GM21825 (cell line): ENCODE measurements at regions not wholly inside any gene's neighbourhood (a gene's known extent, or its start where the extent isn't known, plus 50 kb on each side); places are given as distances from the start of the nearest gene placed in this dataset.

Experiments
- ATAC-seq: cut with Tn5 transposase; IDR thresholded peaks from one replicate; pipeline ENCODE4 v1.9.1; 2021; ENCODE audit warnings: mild to moderate bottlenecking, moderate library complexity; ENCODE audit not compliant: unreplicated experiment

GRCh38 chr11:119521551-119521950, 98.6 kb upstream of the THY1 start:
- ATAC-seq = no peak

DNA sequence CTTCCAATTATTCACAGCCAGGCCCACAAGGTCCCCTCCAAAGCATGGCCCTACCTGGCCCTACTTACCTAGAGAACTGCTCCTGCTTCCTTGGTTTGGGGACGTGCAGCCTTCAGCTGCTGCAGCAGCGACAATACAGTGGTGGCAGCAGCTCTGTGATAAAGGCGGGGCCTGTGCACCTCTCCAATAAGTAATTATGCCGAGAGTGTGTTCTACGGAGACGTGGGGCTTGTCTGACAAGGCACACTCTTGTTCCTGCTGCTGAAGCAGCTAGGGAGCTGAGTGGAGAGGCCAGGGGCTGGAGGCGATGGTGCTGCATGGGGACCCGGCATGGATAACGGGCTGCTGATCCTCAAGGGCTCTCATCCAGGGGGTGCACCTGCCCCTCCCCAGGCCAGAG, 98.0 kb upstream of the THY1 start:
- no peak for ATAC-seq

- ATAC-seq = no peak
These were observed 97.4 kb upstream of the THY1 start for GRCh38 chr11:119520400-119520799.

- no peak for ATAC-seq
These were observed 96.8 kb upstream of the THY1 start for GRCh38 chr11:119519796-119520195.

- no peak for ATAC-seq
These were observed 96.1 kb upstream of the THY1 start for GRCh38 chr11:119518746-119519730.

DNA sequence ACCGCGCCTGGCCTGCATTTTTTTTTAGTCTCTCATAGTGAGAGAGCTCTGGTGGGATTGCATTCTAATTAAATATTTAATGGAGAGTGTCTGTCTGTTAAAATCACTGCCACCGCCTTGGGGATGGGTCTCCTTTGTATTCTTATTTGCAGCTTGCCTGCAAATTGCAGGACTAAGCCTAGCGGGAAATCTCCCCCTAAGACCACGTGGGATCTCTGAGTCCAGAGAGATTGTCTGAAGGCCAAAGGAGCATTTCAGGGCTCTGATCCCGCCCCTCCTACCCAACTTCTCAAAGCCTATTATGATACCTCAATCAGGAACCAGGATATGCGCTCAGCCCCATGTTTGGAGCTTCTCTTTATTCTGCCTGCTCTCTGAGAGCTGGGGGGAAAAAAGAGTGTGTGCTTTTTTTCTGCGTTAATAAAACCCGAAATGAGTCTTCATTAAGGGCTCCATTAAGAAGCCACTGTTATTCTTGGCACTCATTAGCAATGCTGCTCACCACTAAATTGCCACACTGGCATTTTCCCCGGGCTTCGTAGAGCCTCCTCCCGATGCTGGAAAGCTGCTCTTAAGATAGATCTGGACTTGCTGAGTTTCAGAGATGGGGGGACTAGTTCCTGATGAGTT, 92.9 kb upstream of the THY1 start:
- no peak for ATAC-seq

DNA sequence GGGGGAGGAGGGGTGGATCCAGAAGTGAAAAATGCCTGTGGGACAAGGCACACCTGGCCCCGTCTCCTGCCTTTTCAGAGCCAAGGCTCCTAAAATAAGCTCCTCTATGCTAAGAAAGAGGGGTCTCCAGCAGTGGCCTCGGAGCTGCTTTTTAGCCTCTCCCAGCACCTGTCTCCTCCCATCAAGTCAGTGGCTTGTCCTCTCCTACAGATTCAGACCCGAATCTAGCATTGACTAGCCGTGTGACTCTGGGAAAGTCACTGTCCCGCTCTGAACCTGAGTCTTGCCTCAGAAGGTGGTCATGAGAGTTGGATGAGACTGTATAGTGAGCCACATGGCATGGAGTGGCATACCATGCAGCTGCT, 90.8 kb upstream of the THY1 start:
- ATAC-seq = no peak

GRCh38 chr11:119513131-119513805, 90.3 kb upstream of the THY1 start:
- no peak for ATAC-seq

- peak; percentile 53 for ATAC-seq
These were observed 89.4 kb upstream of the THY1 start for GRCh38 chr11:119512369-119512768.

- no peak for ATAC-seq
These were observed 88.8 kb upstream of the THY1 start for GRCh38 chr11:119511614-119512306.

- ATAC-seq = peak; percentile 80
These were observed 87.0 kb upstream of the THY1 start for GRCh38 chr11:119509969-119510401.

- no peak for ATAC-seq
These were observed 86.4 kb upstream of the THY1 start for GRCh38 chr11:119509282-119509841.

DNA sequence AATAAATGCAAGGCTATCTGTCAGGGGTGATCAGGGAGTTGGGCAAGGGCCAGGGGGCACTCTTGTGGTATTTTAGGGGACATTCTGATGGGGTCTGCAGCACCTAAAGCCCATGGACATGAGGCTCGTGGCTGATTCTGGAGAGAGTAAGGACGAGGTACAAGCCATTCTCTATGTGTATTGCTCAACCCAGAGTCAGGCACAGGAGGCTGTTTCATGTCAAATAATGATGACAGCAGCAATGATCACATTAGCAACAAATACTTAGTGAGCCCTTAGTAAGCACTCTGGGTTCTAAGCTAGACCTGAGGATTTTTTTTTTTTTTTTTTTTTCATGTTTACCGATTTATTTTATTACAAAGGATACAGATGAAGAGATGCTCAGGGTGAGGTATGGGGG, 83.5 kb upstream of the THY1 start:
- ATAC-seq = no peak

- no peak for ATAC-seq
These were observed 82.9 kb upstream of the THY1 start for GRCh38 chr11:119505861-119506260.

DNA sequence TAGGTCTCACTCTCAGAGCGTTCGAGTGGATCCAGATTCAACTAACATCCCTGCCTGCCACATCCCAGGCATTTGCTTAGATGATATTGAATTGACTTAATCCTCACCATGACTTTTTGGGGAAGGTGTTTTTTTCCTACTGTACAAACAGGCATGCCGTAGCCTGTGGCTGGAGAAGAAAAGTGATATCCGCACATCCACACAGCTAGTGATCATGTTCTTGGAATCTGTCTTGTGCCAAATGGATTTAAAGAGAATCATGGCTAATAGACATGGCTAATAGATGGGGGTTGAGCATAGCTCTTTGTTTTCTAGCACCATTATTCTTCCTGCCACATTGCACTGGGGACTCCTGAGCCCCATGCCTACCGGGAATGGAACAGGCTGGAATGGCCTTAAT, 82.1 kb upstream of the THY1 start:
- no peak for ATAC-seq

DNA sequence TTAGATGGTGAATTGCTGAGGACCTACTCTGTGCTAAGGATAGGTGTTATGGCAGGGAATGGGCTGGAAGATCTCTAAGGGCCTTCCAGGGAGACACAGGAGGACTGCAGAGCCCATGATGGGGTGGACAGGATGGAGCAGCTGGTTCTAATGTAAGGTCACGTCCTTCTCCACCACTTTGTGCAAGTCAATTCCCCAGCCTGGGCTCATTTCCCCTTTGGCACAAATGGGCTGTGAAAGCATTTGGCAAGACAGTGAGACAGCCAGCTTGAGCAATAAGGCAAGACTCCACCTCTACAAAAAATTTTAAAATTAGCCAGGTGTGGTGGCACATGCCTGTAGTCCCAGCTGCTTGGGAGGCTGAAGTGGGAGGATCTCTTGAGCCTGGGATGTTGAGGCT, 81.4 kb upstream of the THY1 start:
- no peak for ATAC-seq

GRCh38 chr11:119501777-119502405, 78.9 kb upstream of the THY1 start:
- no peak for ATAC-seq

GRCh38 chr11:119497717-119498116, 74.7 kb upstream of the THY1 start:
- no peak for ATAC-seq

- no peak for ATAC-seq
These were observed 74.0 kb upstream of the THY1 start for GRCh38 chr11:119496997-119497396.

GRCh38 chr11:119496469-119496868, 73.5 kb upstream of the THY1 start:
- no peak for ATAC-seq
